ENCODE measurements at regions not wholly inside any gene's neighbourhood (a gene's known extent, or its start where the extent isn't known, plus 50 kb on each side); places are given as distances from the start of the nearest gene placed in this dataset.

DNA sequence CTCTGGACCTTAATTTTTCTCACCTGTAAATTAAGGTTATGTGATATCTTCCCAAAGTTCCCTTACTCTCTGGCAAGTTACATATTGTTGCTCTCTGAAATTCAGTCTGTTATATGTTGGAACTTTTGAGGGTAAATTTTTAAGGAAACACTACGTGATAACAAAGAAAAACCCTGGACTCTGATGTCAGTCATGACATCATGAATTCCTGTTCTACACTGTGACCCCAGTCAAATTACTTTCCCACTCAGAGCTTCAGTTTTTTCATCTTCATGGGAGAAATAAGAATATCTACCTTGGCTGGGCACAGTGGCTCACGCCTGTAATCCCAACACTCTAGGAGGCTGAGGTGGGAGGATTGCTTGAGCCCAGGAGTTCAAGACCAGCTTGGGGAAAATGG, 164.6 kb upstream of the RALGAPA2 start:
- DNase-seq: no peak

DNA sequence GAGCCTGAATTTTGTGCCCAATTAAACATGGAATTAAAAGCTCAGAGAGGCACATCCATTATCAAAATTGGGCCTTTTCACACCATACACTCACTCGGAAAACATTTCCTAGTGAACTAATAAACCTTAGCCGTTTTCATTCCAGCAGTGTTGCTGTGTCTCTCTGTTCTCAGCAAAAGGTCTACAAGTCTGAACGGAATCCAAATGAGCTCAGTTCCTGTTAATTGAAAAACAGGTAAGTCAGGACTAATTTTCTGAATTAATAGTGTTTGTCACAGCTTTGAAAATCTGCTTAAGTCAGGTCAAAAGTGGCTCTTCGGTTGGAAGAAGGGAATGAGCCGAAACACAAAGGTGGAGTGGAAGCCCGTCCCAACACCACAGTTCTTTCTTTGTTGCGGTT, 163.3 kb upstream of the RALGAPA2 start:
- DNase-seq: no peak

DNA sequence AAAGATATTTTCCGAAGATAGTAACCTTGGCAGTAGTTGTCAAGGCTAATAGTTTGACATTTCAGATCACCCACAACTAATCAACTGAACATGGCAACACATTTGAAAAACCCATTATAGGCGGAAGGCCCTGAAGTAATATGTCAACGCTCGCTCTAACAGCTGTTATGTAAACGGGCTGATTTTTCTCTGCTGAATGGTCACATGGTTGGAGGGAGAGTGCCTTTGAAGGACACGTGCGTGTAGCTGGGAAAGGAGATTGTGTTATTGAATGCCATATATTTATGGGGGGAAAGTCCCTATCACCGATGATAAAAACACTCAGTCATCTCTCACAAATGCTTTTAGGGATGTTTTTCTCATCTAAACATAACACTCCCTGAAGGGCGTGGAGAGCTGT, 160.0 kb upstream of the RALGAPA2 start:
- DNase-seq: no peak

DNA sequence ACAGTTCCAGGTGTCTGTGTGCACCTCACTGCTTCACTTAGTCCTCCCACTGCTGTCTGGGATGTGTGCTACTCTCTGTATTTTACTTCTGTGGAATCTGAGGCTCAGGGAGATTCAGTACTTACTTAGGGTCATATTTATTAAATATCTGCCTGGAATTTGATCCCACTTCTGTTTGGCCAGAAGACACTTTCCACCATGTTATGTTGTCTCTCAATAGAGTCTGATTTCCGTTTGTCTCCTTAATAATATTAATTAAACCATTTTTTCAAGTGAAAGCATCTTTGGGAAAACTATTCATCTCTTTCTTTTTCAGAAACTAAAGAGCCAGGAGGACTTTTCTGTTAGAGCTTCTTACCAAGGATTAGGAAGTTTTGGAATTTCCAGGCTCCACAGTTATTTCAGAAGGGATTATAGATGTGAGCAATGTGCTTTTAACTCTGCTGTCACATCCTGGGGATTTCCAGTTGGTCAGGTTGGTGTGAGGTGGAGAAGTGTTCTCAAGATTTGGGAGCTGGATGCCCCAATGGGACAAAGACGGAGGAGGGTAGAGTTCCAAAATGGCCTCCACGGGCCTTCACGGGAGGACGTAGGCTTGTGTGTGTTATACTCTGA, 156.8 kb upstream of the RALGAPA2 start:
- DNase-seq: no peak

DNA sequence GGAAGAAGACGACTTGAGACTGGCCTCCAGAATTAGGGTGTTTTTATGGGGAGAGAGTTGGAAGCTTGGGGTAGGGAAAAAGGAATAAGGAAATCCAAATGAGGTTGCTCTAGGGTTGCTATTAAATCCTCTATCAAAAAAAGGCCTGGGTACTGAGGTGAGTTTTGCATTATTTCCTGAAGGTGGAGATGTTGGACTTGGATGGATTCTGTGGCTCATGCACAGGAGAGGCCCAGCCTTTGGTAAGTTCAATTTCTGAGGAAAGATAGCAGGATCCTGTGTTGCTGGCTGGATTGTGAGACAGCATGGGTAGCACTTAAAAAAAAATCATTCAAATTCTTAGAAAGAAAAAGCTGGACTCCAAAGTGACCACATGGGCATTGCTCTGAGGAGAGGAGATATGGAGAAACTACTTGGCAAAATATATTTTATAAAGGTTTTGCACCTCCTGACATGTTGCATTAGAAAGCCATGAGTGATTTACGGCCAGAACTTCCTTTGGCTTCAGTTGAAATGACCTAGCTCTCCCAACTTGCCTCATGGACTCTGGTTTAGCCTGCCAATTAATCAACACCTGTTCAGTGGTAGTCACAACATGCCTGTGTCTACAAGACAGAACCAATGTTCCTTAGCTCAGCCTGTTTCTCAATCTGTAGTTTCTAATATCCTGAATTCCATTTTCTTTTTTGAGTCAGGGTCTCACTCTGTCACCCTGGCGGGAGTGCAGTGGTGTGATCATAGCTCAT, 152.1 kb upstream of the RALGAPA2 start:
- DNase-seq: no peak

DNA sequence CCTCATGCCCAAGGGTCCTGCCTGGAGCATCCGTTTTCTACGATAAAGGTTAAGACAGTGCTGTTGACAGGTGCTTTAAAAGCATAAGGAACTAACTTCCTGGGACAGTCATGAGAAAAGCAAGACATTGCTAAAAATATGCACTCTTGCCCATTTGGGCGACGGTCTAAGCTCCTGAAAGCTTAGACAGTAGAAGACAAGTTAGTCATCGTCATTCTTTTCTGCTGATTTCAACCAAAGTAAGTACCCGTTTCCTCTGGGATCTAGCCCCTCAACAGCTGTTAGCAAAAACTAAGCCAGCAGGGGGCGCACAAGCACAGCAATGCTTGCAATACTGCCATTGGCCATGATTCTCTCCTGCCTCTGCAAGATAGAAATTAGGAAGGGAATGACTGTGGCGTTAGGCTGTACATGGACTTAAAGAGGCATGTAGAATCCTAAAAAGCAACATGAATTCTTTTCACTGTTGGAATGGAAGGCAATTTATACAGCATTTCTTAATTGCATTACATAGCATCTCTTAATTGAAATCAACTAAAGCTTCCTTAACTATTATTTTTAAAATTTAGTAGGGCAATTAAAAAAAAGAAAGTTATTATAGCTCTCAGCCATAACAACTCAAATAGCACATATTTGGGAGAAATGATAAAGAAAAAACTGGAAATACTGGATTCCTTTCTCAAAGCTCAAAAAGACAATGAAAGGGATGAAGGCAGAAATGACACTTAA, 147.8 kb upstream of the RALGAPA2 start:
- peak; percentile 92 for DNase-seq

DNA sequence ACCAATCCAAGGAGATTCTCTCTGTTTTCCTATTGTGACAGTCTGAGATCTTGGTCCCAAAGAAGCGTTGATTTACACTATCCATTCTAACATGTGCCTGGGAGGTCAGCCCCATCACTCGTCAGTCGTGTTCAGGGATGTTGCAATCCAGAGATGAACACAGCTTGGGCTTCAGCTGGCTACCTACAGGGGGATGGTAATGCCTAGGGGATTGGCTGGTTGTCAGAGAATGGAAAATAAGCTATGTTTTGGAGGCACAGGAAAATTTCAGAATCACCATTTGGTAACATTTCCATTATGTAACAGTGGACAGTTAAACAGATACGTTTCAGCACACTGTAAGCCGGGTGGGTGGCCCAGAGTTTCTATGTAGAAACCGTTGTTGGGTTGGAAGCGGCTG, 147.1 kb upstream of the RALGAPA2 start:
- no peak for DNase-seq

DNA sequence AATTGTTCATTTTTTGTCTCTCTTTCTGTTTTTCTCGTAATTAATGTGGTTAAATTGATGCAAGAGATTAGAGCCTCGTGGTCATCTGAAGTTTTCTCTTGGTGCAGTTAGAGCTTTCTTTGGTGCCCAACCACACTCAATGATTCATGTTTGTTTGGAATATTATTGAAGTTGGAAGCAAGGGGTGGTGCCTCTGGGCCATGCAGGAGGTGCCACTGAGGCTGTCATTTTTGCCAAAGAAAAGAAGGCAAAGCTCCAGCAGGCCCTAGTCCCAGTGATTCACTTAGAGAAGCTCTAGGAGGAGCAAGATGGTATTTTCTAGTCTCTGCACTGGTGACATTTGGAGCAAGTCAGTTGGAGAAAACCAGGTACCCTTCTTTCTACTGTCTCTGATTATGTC, 144.5 kb upstream of the RALGAPA2 start:
- no peak for DNase-seq

DNA sequence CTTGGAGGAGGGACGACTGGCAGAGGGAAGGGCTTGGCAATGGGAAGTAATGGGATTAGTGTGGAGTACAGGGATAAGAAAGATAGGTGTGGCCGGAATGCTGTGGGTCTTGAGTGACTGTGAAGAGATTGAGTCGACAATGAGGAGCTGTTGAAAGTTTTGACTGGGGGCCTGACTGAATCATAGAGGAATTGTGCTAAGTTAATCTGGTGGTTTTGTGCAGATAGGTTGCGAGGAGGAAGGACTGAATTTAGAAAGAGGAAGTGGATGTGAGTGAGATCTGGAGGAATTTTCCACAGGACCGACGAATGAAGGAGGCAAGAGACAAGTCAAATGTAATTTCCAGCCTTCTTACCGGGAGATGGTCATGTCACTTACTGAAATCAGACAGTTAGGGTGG, 143.9 kb upstream of the RALGAPA2 start:
- peak; percentile 7 to 47 for DNase-seq

DNA sequence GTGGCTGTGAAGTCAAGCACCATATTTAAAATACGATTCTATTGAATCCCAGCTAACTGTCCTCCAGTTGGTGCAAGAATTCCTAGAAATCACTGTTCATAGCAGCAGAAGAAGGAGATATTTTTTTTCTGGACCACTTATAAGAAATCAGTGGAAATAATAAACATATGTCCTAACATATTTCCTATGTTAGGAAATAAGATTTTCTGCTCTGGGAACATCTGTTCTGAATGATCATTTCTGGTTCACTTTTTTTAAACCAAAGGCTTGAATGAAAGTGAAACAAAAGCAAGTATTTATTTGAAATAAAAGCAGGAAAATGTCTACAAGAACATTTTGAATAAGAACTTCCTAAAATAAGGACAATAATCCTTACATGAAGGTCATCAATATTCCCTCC, 138.9 kb upstream of the RALGAPA2 start:
- DNase-seq: no peak

DNA sequence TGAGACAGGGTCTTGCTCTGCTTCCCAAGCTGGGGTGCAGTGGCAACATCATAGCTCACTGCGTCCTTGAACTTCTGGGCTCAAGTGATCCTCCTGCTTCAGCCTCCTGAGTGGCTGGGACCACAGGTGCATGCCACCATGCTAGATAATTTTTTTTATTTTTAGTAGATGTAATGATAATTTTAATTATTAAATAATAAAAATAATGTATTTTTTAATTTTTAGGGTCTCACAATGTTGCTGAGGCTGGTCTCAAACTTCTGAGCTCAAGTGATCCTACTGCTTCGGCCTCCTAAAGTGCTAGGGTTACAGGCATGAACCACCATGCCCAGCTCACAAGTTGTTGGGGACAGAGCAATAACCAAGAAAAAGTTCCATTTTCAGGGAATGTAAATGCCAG, 138.0 kb upstream of the RALGAPA2 start:
- no peak for DNase-seq

DNA sequence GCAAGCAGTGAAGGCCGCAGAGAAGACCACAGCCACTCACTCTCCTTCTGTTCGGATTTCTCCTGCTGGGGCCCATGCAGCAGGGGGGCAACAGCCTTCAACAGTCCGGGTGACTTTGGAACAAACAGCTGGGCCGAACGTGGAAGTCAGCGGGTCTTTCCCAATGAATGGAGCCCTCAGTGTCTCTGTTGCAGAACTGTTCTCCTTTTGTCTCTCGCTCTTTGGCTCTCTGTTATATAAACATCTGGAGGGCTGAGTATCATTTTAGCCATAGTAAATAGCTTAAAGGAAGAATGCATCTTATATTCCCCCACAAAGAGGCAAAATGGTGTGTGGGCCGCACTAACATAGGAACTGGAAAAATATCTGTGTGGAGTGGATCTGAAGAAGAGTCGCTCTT, 136.7 kb upstream of the RALGAPA2 start:
- DNase-seq: no peak

DNA sequence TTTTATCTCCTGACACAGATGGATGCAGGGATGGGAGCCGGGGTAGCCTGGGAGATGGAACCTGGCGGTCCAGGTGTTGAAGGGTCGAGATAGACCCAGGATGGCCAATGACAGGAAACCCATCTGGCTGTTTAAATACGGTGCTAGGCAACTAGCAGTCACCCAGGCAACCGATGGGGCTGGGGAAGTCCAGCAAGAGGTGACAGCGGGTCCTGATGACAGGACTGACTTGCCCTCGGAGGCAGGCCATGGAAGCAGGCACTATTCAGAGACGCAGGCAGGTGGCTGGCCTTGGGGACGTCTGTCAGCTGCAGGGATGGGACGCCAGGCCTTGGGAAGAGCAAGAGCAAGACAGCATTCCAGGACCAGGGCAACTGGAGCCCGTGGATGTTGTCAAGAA, 135.4 kb upstream of the RALGAPA2 start:
- DNase-seq: no peak

DNA sequence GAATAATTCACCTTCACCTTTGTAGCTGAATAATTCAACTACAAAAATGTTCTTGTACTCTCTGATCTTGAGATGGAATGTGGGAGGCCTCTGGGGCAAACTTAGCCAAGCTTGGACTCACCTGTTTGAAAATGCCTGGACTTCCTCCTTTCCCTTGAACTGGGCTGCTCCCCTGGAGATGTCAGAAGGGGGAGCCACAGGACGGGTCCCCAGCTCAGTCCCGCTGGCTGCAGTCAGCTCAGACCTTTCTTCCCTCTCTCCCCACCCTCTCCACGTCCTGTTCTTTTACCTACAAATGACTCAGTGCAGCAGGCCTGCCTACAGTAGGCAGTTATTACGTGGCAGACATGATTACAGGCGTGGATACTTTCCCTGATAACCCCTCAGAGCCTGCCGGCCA, 131.5 kb upstream of the RALGAPA2 start:
- no peak for DNase-seq

DNA sequence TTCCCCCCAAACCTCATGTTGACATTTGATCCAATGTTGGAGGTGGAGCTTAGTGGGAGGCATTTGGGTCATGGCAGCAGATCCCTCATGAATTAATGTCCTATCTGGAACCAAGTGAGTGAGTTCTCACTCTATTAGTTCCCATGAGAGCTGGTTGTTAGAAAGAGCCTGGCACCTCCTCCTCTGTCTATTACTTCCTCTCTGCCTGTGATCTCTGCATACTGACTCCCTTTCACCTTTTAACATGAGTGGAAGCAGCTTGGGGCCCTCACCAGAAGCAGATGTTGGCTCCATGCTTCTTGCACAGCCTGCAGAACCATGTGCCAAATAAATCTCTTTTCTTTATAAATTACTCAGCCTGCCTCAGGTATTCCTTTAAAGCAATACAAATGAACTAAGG, 127.3 kb upstream of the RALGAPA2 start:
- DNase-seq: no peak

DNA sequence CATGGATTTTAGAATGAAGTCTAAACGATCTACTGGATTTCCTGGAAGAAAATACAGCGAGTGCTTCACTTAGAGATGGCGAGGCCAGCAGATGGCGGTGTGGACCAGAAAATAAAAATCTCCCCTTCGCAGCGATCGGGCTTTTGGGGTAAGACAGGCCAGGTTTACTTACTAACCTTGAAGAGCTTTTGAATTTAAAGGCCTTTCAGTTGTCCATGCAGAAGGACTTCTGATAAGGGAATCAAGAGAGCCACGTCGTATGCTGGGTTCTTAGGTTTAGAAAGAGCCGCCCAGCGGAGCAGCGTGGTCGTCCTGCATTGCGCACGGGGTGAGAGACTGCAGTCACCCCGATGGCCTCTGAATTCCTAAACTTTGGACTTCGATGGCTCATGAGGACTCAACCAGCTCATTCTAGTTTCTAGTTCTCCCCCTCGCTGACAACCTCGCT, 125.2 kb upstream of the RALGAPA2 start:
- peak; percentile 50 to 66 for DNase-seq

DNA sequence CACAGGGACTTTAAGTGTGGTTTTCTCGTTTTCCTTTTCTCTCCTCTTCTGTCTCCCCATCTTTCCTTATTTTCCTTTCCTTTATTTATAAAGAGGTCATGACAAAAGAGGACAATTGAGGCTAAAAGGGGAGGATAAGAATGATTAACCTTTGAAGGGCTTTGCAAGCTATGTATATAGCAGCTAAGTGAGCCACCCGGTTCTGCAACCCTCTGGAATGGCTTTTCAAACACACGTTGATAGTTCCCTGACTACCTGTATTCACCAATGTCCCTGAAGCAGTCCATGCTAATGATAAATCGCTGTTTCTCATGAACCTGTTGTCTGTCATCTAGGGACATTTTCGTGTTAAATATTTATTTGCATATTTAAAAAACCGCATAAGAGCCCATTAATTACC, 124.4 kb upstream of the RALGAPA2 start:
- DNase-seq: no peak

DNA sequence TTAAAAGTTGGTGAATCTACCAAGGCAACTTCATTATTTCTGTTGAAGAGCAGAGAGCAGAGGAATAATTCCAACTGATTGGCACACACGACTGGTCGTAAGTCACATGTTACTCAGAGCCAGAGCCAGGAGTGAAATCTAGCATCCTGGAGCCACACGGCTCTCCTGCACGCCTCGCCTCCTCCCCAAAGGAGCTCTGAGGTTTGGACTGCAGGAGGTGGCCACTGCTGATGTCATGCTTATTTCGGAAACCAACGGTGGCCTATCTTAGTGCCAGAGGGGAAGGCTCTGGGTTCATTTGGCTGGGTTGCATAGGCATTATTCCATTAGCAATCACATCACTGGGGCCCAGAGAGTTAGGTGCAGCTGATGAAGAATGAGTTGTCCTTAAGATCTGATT, 123.5 kb upstream of the RALGAPA2 start:
- DNase-seq: no peak

DNA sequence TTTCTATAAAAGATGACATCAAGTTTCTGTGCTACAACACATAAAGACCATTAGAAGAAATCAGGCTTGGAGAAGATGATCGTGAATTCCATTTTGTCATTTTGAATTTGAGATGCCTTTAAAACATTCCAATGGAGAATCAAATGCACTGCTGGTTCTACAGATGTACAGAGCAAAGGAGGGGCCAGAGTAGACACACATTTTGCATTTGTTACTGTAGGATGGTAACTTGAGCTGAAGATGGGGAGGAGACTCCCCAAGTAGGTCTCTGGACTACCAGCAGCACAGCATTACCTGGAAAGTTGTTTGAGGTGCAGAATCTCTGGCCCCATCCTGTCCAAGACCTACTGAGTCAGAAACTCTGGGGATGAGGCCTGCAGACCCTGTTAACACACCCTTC, 121.6 kb upstream of the RALGAPA2 start:
- no peak for DNase-seq

DNA sequence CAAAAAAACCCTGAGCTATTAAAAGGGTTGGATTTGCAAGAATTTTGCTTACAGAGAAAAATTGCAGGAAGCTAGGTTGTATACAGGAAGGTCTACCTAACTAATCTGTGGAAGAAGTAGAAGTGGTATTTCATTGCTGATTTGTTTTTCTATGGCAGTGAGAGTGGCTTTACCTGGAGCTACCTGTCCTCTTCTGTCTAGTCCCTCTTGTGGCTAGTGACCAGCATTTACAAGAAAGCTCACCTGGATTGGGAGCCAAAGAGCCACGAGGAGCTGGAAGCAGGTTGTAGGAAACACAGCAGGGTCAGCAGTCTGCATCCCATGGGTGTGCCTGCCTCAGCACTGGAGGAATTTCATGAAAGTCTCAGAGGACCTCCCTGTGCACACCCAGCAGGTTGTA, 120.3 kb upstream of the RALGAPA2 start:
- DNase-seq: no peak

DNA sequence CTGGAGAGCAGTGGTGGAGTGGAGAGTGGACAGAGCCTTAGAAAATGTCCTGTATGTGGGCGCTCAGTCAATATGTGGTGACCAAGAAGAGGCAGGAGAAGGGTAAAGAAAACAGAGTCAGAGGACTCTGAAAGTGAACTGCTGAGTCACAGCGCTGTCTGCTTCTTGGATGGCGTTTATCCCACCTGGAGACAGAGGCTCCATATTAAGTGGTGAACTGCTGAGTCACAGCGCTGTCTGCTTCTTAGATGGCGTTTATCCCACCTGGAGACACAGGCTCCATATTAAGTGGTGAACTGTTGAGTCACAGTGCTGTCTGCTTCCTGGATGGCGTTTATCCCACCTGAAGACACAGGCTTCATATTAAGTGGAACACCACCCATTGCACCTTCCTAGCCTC, 119.3 kb upstream of the RALGAPA2 start:
- DNase-seq: no peak

DNA sequence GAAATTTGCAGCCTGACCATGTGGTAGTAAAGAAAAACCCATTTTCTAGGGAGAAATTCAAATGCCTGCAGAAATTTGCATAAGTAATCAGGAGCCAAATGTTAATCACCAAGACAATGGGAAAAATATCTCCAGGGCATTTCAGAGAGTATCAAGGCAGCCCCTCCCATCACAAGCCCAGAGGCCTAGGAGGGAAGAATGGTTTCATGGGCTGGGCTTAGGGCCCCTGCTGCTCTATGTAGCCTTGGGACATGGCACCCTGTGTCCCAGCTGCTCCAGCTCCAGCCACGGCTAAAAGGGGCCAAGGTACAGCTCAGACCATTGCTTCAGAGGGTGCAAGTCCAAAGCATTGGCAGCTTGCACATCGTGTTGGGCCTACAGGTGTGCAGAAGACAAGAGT, 117.2 kb upstream of the RALGAPA2 start:
- no peak for DNase-seq

DNA sequence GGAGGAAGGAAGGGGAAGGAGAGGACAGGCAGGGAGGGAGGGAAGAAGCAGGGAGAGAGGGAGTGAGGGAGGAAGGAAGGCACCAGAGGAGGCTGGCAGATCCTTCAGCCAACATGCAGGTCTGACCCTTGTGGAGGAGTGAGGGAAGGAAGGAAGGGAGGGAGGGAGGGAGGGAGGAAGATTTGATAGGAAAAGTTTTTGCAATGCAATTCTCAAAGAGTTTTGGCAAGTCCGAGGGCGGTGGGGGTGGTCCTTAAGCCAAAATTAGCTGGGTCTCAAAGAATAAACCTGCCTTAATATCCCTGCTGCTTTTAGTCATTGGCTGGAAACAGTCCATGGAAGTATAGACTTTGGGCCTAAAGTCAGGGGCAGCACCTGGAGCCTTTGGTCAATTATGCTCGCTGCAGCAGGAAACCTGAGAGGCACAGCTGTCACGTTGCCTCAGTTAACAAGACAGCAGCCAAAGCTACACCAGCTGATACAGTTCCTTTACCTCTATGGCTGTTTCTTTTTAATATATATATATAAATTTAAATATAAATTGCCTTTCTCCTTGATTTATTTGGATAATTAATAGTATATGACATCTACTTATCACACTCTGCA, 115.7 kb upstream of the RALGAPA2 start:
- no peak for DNase-seq

All from inflammatory macrophage (primary cell).